Central memory CD4-positive, alpha-beta T cell (primary cell): ENCODE measurements at regions not wholly inside any gene's neighbourhood (a gene's known extent, or its start where the extent isn't known, plus 50 kb on each side); places are given as distances from the start of the nearest gene placed in this dataset.

Source experiments
- DNase-seq: peaks from one replicate; pipeline ENCODE4 v3.0.0; 2022

DNA sequence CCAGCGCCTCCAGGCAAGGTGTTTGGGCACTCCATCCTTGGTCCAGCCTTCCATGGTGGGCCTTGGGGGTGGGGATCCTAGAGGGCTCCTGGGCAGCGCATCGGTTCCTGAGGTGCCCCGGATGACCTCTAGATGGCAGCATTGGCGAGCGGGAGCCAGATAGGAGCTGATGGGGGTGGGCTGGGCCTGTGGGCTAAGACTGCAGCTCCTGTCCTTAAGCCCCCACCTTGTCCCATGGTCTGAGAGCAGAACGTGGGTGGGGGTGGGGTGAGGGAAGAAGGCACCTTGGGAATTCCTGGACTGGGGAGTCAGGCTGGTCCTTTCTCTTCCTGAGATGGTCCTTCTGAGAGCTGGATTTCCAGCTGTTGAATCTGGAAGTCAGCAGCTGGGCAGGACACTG, 93.4 kb upstream of the CSF3R start:
- peak; percentile 10 for DNase-seq

DNA sequence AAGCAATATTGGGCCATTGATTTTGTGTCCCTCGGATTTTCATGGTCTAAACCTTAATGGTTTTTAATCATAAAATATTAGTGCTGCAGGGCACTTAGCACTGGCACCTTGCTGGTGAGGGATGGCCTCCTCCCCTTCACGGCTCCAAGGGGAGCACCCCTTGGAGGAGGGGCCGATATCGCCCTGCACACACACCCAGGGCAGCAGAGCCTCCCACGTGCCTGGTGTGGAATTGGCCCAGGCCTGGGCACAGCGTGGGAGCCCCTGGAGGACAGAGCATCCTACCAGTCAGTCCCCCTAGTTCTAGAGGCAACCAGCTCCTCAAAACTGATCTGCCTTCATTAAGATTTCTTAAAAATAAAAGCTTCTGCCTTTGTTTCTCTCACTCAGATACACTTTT, 90.7 kb upstream of the CSF3R start:
- DNase-seq: no peak

DNA sequence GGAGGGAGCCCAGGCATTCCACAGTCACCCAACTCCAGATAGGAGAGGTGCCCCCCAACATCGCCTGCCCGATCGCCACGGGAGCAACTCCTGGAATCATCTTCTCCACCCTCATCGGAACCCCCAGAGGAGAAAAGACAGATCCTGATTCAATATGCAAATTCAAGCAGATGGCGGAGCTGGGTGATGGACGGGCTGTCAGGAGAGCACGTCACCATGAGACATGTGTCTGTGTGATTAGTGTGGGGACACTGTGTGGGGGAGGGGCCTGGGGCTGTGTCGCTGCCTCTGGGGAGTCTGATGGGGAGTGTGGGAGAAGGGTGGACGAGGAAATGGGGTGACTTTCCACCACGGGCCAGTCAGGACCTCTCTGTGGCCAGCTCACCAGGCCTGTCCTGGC, 90.2 kb upstream of the CSF3R start:
- DNase-seq: no peak

DNA sequence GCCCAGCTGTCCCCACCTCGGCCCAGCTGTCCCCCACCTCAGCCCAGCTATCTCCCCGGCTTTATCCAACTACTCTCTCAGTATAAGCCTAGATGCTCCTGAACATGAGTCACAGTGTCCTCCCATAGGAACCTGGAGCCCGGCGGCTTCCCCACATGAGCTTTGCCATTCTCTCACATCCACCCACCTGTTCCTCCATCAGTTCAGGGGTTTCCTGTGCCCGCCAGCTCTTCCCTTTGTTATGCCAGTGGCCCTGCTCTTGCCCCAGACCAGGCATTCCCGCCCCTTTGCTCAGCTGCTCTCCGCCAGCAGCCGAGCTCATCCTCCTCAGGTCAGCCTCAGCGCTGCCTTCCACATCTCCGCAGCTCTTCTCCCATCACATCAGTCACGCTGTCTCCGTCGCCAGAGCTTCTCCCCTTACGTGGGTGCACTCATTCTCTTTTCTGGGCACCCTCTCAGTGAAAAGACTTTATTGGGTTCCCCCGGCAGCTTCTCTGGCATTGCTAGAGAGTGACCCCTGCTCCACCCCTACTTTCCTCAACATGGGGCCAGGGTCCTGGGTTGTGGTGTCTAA, 89.5 kb upstream of the CSF3R start:
- DNase-seq: no peak

DNA sequence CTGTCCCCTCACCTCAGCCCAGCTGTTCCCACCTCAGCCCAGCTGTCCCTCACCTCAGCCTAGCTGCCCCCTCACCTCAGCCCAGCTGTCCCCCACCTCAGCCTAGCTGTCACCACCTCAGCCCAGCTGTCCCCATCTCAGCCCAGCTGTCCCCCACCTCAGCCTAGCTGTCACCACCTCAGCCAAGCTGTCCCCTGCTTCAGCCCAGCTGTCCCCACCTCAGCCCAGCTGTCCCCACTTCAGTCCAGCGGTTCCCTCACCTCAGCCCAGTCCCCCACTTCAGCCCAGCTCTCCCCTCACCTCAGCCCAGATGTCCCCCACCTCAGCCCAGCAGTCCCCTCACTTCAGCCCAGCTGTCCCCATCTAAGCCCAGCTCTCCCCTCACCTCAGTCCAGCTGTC, 88.4 kb upstream of the CSF3R start:
- DNase-seq: no peak

DNA sequence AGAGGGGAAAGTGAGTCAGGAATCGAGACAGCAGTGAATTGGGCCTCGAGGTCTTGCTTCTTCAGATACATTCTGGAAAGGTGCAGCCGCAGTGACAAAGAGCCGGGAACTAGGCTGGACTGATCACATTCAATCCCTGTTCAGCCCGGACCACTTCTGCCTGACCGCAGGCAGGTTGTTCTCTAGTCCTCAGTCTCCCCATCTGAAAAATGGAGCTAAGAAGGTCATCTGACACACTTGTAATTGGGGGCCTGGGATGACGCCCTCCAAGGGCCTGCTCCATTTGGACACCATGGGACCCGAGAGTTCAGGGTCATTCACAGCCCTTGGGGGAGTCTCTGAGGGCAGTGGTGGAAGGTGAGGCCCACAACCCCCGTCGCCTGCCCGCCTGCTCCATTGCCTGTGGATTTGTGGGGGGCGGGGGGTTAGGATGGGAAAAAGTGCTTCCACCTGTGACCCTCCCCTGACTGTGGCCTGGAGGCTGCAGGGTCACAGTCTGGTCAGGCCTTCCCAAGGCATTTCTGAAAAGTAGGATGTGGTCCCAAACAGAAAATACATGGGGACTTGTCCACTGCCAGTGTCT, 87.9 kb upstream of the CSF3R start:
- no peak for DNase-seq

DNA sequence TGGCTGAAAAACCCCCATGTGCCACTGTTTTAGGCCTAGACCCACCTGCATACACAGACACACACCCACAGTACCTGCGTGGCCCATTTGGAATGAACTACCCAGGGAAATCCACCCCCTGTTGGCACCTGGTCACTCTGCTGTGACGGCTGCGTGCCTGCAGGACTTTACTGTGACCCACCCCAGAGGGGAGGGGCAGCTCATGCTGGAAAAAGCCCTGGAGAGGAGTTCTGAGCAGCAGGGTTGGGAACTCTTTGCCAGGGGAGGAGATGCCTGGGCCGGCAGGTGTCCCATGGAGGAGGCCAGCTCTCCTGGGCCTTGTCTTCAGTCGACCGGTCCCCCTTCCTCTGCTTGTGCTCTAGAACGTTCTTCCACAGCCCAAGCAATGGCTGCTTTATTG, 87.3 kb upstream of the CSF3R start:
- no peak for DNase-seq

DNA sequence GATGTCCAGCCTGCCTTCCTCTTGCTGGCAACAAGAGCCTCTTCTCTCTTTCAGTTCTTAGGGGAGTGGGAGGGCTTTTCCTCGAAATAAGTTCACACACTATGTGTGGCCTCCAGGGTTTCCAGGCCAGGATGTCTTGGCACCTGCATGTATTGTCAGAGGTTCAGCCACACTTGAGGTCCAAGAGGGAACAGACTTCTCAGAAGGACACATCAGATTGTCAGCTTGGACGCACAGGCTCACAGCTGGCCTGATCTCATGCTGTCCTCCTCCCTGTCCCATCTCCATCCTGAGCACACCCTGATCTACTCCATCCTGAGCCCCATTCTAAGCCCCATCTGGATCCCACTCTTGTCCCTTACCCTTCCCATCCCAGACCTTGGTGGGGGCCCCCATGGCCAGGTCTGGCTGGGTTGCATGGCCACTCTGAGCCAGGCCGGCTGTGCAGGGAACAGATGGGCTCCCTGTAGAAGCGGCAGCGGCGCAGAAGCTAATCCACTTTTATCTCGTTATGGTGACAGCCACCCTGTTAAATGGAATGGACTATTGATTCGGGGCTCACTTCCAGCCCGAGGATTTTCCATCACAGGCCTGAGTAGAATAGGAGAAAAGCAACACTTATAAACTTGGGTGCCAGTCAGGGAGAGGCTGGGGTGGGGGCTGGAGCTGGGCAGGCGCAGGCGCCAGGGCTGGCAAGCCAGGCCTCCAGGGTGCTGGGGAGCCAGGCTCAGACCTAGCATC, 85.1 kb upstream of the CSF3R start:
- DNase-seq: no peak

DNA sequence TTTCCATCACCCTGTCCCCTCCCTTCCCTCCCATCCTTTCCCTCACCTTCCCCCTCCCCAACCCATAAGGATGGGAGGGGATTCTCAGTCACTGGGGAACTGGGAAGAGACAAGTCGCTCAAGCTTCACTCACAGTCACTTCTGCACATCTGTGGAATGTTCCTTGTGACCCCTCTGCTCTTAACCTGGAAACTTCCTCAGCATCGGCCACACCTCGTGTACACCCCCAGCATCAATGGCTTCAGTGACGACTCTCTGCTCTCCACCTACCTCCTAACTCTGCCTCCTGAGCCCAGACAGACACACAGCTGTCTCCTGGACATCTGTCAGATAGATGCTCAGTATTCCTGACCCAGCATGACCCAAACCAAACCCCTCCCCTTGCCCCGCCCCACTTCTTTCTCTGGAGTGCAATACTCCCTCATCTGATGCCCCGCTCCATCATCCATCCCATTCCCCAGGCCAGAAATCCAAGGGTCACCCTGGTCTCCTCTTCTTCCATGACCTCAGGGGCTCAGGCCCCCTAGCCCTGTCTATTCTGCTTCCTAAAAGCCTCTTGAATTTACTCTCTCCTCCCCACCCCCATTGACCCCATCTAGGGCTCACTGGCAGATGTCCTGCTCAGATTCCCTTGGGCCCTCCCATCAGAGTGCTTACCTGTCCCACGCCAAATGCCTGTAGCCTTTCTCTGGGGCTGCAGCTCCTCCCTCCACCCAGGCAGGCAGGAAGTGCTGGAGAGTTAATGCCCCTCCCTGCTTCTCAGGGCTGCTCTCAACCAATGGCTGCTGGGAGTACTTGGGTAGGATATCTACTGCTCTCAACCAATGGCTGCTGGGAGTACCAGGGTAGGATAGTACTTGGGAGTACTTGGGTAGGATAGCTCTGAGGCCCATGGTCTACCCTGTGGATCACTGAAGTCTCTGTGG, 83.1 kb upstream of the CSF3R start:
- DNase-seq: no peak

DNA sequence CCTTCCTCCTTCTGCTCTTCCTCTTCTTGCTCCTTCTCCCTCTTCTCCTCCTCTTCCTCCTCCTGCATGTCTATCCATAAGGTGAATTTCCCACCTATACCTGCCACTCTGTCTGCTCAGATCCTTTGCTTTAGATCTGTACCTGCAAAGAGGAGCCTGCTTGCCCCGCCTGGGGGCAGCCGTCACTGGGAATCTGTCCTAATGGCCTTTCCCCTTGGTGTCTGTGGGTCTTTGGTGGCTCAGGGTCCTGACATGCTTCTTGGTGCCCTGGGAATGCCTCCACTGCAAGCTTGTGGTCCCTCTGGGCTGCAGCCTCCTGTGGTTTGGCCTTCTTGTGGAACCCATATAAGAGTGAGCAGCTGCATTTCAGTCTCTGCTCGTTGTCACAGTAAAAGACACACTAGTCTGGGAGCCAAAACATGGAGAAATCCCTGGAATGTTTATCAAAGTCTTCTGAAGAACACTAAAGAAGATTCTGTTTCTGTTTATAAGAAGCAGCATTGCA, 79.5 kb upstream of the CSF3R start:
- DNase-seq: no peak

DNA sequence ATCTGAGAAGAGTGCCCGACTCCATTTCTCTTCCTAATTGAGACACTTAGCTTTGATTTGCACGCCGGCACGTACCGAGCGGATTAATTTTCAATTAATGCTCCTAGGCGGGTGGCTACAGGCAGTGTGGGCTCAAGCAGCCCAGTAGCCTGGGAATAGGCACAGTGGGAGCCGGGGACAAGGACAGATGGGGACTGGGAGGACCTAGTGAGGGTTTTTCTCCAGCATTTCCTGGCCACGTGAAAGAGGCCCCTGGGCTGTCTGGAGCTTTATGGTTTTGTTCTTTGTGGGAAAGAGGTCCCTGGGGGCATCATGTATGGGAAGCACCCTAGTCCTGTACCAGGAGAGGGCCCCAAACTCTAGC, 78.6 kb upstream of the CSF3R start:
- no peak for DNase-seq

DNA sequence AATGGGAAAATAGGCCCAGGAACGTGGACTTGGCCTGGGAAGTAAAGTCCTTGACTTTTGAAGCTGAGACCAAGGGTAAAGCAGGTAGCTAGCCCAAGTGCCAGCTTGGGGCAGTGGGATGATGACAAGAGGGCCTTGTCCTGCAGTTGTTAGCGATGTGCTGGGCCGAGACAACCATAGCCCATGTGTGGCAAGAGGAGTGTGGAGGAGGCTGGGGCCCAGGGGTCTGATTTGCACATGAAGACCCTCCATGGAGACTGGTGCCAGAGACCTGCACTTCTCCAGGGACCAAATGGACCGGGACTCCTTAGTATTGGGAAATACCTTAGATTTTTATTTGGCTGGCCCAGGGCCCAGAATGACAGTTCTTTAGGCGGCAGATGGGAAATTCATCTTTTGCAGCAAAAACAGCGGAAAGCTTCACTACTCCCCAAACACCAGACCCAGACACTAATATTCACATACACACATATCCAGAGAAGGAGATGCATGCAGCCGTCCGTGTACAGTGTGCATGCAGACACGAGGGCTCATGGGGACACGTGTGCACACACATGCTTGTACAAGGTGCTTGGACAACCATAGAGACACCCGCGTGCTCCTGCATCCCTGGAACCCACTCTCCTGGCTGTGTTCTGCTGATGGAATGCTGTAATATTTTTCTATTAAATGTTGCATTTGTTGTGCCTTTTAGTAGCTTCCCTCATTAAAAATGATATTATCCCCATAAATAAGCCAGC, 78.1 kb upstream of the CSF3R start:
- no peak for DNase-seq

DNA sequence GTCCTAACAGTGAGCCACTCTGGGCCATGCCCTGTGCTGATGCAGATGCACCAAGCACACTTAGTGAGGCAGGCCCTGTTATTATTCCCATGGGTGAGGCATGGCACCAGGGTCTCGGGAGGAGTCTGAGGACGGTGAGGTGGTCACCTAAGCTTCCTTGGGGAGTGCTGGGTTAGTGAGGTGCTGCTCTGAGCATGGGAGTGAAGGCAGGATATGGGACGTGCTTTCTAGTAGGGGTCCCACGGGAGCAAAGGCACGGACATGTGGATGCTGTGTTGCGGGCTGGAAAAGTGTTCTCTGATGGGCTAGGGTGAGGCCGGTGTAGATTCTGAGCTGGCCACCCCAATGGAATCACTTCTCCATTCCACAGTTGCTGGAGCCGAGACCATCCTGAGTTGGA, 77.5 kb upstream of the CSF3R start:
- DNase-seq: no peak

DNA sequence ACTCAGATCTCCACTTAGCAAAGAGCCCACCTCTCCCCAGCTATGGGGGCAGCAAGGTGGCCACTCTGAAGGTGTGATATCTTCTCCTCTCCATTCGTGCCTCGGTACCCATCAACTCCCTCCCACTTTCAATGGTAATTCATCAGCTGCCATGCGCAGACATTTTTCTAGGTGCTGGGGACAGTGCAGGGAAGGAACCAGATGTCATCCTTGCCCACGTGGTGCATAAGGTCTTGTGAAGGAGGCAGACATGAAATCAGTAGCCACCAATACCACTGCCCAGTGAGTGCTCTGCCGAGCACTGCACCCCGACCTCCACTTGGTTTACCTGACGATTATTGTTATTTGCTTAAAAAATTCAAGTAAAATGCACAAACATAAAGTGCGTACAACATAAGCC, 76.3 kb upstream of the CSF3R start:
- DNase-seq: no peak

DNA sequence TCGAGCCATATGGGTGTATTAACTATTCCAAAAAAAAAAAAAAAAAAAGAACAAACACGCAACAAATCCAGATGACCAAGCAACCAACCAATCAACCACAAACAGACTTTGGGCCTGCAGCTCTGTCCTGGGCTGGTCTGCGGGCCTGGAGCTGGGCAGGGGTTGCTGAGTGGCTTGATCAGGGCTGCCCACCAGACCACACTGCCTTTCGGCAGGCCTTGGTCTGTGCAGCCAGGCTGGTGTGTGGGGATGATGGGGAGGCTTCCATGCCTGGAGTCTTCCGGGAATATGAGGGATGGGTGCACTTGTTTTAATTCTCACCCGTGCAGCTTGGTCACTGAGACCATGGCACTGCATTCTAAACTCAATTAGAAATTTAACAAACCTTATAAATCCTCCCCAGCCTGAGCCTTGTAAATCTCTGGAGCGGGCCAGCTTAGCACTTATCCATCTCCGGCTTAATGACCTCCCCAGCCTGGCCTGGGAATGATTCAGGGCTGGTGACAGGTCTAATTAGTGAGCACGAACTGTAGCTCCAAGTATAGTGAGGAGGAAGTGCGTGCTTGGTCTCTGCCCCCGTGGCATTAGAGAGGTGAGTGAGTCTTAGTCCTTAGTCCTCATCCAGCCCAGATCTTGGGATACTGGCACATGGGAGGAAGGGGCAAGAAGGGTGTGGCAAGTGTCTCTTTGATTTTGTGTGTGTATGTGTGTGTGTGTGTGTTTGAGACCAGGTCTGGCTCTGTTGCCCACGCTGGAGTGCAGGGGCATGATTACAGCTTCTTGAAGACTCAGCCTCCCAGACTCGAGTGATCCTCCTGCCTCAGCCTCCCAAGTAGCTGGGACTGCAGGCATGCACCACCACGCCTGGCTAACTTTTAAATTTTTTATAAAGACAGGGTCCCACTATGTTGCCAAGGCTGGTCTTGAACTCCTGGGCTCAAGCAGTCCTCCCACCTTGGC, 74.6 kb upstream of the CSF3R start:
- no peak for DNase-seq

DNA sequence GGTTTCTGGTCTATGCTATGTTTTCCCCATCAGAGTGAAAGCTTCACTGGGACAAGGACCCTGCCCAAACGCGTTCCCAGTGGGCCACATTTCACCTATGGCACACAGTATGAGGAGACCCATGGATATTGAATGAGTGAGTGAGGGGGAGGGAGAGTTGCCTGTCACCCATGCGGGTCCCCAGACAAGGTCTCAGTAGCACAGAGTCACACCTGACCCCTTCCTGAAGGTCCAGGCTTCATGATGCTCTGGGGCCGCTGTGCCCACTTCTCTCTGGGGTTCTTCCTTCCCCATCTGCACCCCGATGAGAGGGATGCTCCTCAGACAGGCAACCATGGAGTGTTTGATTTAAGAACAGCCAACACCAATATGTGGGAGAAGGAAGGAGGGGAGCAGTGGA, 72.3 kb upstream of the CSF3R start:
- no peak for DNase-seq

DNA sequence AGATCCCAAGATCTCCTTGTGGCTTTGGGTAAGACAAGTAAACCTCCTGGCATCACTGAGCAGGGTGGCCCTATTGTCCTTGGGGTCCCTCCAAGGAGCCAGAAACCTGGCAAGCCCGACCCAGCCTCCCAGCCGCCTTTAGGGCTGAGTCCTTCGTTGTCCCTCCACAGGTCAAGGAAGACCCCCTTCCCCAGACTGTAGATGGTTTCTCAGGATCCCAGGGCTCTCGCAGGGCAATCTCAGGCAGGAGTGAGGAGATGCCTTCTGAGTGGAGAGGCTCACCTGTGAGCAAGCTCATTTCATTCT, 71.6 kb upstream of the CSF3R start:
- DNase-seq: no peak

DNA sequence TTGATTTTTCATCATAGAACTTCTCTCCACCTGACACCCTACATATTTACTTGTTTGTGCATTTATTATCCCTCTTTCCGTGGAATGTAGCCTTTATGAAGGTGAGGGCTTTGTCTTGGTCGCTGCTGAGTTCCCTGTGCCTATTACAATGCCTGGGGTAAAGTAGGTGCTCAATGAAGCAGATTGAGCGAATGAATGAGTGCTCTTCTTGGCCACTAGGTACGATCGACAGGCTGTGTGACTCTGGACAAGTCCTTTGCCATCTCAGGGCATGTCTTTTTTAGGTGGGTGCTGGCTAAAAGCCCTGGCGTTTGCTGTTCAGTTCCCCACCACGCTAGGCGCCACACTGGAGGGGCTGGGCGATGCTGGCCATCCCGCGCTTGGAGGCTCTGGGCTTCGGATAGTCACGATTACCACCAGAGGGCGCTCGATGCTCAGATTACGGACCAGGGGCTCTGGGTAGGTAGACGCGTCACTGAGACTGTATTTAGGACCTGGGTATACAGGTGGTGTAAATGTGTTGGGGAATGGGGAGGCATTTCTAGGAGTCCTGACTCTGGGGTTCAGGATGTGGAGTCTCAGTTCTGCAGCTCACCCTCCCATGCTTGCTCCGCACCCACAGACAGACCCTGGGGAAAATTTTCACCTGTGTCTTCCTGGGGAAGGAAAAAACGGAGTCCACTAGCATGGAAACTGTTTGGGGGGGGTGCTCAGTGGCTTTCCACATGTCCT, 71.0 kb upstream of the CSF3R start:
- DNase-seq: peak; percentile 30

DNA sequence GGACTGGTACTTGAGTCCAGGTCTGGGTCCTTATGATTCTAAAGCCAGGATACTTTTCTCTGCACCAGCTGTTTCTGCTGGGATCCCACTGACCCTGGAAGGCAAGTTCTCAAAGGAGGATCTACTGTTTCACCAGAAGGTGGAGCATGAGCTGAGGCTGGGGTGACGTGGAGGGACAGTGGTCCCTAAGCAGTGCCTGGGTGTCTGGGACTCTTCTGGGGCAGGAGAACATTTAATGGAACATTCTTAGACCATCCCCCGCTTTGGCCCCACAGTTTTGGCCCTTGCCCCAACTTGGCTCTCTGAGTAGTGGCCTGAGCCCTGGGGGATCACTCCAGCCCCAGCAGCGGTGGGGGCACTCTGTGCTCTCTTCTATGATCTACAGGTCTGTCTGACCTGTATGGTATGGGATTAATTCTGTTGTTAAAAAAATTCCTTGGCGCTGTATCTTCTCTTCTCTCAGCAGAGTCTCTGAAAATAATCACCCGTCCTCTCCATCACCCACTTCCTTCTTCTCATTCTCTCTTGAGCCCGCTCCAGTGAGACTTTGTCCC, 60.3 kb upstream of the CSF3R start:
- no peak for DNase-seq
